Stimulated activated CD4-positive, alpha-beta T cell treated with anti-CD3 and anti-CD28 coated beads, Interleukin-15, amount 100 ng/mL, for 48 hours (primary cell): ENCODE measurements at regions not wholly inside any gene's neighbourhood (a gene's known extent, or its start where the extent isn't known, plus 50 kb on each side); places are given as distances from the start of the nearest gene placed in this dataset.
"Not testable (repeated sequence)": the region's sequence is repeated elsewhere in the genome, so short reads cannot be mapped to it uniquely, and the experiment has no call there.

Experiments used
- DNase-seq, 2 donors: peaks; one replicate each; pipeline ENCODE4 v3.0.0-alpha.2; 2020; ENCODE audit warnings: low read depth in 2 of 2

DNA sequence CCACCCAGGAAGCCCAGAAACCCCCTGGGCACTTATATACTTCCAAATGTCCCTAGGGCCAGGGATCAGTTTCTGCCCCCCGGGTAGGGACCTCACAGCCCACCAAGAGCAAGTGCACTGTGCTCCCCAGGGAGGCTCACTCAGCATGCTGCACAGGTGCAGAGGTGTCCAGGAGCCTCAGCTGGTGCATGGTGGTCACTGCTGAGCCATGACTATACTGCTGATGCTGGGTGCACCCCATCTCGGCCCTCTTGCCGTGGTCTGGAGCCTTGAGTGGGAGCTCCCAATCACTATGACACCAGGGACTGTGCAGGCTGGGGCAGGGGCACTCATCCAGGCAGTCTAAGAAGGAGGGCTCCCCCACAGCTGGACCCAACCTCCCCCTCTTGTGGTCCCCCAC, 617.8 kb upstream of the RAB6C start:
- no peak for DNase-seq

DNA sequence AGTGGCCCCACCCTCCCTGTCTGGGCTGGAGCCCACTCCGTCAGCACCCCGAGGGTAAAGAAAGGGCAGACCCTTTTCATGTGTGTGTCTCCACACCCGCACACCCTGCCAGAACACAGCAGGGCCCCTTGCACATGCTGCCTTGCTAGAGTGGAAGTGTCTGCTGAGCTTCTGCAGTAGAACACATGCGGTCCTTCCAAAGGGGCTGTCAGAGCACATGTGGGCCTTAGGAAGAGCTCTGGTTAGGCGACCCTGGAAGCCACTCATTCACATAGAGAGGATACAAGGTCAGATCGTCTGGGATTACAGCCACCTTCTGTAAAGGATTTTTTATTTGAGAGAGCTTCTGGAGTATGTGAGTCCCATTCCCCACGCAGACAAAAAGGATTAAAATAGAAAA, 613.2 kb upstream of the RAB6C start:
- no peak for DNase-seq

DNA sequence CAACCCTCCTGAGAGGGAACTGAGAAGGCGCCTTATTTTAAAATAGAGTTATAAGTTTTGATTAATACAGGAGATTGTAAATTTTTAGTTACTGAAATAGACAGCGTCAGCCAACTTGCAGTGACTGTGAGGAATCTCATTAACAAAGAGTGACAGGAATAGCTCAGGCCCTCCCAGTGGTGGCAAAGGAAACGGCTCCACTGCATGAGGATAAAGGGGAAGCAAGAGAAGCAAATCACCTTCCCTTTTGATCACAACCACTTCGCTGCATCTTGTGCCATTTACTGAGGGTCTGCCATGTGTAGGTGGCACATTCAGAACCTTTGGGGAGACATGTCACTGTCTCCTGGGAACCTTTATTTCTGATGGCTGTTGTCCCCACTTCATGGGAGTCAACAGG, 612.4 kb upstream of the RAB6C start:
- no peak for DNase-seq

DNA sequence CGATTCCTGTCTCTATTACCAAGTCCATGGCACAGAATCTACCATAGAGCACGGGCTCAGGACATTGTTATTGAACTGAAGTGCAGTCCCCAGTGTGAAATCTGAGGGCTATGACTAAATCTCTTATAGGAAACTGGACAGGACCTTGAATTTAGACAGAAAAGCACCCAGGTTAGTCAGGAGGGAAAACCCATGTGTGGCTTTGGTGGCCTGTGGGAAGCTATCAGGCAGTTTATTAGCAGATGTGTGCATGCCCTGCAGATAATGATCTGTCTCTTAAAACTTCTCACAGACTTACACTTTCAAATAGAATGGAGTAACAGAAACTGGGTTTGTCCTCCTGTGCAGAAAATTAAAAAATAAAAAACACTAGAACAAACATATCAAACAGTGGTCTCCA, 610.0 kb upstream of the RAB6C start:
- no peak for DNase-seq

DNA sequence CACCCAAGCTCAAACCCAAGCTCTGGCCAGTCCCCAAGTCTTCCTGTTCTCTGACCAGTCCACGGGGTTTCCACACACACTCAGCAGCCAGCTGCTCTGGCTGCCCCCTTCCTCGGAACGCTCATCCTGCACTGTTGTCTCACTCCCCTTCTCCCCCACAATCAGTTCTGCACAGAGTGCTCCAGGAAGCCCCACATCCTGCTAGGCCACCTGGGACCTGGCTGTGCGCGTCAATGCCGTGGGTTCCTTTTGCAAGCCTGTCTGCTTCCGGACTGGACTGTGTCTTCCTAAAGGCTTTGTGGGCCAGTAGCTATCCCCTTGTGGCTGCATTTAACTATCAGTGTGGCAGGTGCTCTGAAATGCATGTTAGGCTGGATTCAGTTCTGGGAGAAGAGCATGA, 605.0 kb upstream of the RAB6C start:
- no peak for DNase-seq

DNA sequence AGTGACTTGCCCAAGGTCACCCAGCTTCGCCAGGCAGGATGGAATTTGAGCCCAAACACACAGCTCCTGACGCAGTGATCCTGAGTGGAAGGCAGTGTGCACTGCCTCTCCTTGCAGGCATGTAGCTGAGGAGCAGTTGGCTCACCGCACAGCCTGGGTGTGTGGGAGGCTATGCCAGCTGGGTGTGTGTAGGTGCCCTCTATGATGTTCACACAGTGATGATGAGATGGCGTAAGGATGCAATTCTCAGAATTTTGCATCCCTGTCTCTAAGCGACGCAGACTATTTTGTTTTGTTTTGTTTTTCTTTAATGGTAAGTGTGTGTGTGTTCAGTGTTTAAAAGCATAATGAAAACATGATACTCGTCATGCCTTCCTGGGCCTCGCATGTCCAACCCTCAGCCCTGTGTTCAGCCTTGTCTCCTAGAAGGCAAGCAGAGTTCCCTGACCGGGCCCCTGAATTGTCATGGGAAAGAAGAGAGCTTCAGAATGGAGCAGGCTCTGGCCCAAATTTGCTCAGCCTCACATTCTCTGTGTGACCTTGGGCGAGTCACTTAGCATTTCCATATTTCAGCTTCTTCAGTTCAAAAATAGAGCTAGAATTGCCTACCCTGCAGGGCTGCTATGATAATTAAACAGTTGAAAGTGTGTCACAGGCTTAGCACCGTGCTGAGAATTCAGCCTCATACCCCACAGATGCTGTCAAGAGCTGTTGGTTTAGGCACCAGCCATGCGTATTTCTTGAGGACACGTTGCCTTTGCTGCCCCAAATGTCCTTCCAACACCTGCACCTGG, 603.6 kb upstream of the RAB6C start:
- DNase-seq, result no peak

DNA sequence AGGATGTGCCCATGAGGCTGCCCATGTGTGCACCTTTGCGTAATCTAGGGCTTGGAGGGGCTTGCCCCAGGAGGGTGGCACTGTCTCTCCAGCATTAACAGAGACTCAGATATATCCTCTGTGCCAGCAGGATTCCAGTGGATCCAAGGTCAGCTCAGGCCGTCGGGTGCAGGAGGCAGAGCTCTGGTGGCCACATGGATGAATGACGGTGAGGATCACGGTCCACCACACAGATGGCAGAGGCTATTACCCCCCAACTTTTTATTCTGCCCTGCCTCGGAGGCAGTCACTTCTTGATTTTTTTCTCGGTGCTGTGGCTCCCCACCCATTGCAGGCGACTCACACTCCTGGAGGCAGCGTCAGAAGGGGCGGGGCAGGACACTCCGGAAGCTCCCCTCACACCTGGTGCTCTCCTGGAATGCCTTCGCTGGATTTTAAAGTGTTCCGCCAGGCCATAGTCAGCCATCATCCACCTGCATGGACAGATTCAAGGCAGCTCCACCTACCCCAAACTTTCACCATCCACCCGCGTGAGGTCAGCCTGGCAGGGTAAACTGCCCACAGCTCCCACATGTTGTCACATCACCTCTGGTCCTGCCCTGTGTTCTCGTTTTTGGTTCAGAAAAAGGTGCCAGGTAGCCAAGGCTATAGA, 602.9 kb upstream of the RAB6C start:
- DNase-seq, result no peak

DNA sequence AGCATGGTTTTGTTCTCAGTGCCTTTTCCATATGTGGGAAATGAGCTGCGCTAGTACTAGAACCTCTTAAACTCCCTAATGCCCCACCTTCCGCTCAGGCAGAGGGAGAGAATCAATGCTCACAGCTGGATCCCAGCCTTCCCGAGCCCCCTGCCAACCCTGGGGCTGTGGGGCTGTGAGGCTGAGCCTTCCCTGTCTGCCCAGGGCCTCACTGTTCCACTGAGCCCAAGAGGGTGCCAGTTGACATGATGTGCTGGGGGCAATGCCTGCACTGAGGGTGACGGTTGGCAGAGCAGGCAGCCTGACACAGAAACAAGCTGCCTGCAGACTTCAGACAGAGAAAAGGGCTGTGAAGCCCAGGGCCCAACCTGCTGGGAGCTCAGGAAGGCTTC, 602.4 kb upstream of the RAB6C start:
- DNase-seq, result no peak

DNA sequence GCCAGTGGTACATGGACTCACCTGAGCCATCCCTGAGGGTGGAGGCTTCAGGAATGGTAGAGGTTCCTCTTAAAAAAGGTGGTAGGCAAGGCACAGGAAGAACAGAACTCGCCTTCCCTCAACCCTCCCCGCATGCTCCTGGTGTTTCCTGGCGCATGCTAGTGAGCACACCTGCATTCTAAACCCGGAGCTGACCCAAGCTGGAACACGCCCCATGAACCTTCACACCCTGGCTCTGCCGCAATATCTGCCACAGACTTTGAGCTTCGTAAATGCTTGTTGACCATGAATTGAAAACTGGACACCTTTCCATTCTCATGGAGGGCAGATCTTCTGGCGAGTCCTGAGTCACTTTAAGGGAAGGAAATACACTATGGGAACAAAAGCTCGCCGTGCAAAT, 601.3 kb upstream of the RAB6C start:
- DNase-seq, result no peak

DNA sequence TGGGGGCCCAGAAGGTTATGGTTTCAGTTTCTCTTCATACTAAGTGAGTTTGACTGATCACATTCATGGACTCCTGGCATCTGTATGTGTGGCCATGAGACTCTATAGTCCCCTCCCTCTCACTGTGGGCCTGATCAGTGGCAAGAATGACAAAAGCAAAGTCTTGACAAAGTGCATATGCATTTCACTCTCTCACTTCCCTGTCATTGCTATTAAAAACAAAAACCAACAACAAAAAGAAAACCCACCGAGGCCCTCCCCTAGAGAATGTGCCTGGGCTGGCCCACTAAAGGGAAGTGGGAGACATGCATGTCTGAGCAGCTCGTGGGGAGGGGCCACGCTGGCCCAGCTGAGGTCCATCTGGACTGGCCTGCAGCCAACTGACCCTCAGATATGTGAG, 600.1 kb upstream of the RAB6C start:
- no peak for DNase-seq

DNA sequence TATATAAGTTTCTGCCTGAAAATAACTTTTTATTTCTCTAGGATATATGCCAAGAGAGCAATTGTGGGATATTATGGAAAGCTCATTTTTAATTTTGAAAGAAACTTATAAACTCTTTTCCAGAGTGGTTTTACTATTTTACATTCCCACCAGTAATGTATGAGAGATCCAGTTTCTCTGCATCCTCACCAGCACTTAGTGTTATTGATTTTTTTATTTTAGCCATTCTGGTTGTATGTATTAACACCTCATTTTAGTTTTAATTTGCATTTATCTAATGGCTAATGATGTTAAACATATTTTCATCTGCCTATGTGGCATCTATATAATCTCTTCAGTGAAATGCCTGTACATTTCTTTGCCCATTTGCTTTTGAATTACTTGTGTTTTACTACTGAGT, 597.7 kb upstream of the RAB6C start:
- DNase-seq, result no peak

DNA sequence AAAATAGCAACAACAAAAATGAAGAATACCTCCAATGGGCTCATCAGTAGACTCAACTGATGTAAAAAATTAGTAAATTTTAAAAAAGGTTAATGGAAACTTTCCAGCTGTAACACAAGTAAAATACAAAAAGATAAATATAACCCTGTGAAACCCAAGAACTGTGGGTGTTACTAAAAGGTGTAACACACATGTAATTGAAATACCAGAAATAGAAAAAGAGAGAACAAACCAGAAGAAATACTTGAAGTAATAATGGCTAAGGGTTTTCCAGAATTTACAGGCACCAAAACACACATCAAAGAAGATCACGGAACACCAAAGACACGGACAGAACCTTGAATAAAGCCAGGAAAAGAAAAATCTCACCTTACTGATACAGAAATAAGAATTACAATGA, 590.6 kb upstream of the RAB6C start:
- DNase-seq, result no peak

DNA sequence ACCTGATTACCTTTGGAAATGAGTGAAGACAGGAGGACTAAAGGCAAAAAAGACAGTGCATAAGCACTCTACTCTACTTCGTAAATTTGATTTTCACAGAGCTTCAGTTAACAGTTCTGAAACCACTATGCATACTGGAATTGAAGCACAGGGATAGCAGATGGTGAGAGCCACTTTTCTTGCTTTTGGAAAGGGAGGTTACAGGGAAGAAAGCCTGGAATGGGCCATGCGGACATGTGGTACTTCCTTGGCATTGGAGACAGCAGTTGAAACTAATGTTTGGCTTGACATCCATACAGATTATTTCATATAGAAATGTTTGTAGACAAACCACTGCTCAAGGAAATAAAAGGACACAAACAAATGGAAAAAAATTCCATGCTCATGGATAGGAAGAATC, 585.6 kb upstream of the RAB6C start:
- DNase-seq, result no peak

DNA sequence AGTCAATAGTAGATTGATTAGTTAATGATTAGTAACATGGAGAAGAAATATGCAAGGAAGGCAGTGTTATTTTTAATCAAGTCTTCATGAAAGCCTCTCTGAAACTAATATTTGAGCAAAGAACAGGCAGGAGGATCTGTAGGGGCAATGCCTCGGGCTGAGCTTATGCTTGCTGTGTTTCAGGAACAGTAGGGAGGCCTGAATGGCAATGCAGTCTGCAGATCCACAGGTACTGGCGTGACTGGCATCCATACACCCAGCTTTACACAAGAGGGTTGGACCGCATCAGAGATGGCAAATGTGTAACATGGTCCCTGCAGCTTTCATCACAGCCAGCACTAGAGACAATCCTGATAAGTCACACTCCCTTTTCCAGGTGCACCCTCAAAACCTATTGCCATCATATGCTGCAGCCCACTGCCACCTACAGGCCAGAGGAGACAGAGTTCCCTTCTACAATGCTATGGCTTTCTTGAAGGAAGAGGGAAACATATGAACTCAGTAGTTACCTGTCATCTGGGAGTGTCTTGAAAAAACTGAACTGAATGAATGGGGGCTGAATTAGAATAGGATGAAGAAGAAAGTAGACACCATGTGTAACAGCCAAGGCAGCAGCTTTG, 582.4 kb upstream of the RAB6C start:
- DNase-seq, result no peak

DNA sequence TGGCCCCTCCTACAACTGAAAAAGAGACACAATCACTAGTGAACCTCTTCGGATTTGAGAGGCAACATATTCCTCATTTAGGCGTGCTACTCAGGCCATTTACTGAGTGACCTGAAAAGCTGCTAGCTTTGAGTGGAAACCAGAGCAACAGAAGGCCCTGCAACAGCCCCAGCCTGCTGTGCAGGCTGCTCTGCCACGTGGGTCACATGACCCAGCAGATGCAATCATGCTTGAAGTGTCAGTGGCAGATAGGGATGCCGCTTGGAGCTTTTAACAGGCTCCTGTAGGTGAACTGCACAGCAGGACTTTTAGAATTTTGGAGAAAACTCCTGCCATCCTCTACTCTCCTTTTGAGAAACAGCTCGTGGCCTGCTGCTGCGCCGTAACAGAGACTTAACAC, 578.6 kb upstream of the RAB6C start:
- no peak for DNase-seq

DNA sequence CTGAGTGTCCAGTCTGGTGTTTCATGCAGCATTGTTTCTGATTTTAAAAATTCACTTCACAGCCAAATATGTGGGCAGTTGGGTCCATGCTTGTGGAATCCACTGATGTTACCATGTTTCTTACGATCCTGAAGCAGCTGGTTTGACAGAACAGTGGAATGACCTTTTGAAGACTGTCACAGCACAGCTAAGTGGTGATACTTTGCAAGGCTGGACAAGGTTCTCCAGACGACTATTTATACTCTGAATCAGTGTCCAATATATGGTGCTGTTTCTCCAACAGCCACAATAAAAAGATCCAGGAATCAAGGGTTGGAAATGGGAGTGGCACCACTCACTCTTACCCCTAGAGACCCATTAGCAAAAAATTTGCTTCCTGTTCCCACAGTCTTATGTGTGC, 577.4 kb upstream of the RAB6C start:
- no peak for DNase-seq

DNA sequence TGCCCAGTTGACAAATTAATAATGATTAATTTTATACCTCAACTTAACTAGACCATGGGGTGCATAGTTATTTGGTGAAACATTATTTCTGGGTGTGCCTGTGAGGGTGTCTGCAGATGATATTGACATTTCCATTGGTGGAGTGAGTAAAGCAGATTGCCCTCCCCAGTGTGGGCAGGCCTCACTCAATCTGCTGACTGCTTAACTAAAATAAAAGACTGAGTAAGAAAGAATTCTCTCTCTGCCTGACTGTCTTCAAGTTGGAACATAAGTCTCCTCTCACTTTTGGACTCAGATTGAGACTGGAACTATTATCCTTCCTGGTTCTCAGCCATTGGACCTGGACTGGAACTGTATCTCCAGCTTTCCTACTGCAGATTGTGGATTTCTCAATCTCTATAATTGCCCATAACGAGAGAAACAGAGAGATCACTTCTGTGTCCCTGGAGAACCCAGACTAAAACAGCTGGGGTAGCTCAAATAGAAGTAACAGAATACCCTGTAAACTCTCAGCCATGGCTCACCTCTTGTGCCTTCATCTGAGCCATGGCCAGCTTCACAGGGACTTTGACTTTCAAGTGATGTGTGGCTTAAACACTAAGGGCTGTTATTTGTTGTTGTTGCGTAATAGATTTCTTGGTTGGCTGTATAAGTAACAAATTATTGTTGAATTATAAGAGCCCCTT, 575.3 kb upstream of the RAB6C start:
- no peak for DNase-seq

DNA sequence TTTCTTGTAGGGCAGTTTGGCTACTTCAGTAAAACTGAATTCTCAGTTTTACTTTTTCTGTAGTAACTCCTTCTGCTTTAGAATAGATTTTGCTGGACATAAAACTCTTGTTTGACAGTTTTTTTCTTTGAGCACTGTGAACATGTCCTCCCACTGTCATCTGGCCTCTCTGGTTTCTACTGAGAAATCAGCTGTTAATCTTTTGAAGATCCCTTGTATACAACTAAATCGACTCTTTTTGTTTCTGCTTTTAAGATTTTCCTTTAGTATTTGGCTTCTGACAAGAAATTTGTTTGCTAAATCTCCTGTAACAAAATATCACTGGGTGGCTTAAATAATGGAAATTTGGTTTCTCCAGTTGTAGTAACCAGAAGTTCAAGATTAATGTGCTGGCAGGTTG, 570.9 kb upstream of the RAB6C start:
- DNase-seq, result no peak

DNA sequence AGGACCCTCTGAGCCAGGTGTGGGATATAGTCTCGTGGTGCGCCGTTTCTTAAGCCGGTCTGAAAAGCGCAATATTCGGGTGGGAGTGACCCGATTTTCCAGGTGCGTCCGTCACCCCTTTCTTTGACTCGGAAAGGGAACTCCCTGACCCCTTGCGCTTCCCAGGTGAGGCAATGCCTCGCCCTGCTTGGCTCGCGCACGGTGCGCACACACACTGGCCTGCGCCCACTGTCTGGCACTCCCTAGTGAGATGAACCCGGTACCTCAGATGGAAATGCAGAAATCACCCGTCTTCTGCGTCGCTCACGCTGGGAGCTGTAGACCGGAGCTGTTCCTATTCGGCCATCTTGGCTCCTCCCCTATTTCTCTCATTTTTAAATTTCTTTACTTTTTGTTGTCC, 562.4 kb upstream of the RAB6C start:
- DNase-seq, result not testable (repeated sequence)

DNA sequence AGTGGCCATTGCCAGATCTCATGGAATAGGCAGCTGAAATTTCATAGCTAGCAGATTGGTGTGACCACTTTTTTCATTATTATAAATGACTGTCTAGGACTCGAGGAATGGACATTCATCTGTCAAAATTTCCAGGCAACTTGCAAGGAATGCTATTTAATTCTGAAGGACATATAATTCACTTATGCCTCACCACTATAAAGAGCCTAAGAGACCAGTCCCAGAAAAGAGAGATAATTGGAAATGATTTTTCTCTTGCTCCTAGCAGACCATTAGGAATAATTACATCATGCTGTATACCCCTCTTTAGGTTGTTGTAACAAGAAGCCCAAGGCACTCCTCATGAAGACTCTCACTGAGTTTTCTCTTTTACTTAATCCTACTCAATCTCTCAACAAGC, 557.4 kb upstream of the RAB6C start:
- no peak for DNase-seq

DNA sequence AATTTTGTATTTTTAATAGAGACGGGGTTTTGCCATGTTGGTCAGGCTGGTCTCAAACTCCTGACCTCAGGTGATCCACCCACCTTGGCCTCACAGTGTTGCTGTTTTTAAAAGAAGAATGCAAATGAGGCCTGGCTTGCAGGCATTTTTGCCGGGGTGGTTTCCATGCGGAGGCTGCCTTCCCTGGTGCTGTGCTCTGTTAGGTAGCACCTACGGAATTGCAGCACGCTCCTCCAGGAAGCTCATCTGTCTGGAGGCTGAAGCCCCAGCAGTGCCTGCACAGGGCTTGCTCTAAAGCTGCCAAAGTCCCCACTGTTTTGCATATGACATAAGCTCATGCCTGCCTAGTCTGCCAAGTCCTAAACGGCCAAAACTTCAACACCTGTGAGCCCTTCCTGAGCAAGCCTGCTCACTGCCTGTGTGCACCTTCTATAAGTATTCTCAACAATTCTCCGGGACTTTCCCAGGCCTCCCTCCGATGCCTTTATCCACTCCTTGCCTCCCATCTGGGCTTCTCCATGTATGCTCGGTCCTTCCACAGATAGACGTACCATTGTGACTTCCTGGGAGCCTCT, 551.3 kb upstream of the RAB6C start:
- no peak for DNase-seq

DNA sequence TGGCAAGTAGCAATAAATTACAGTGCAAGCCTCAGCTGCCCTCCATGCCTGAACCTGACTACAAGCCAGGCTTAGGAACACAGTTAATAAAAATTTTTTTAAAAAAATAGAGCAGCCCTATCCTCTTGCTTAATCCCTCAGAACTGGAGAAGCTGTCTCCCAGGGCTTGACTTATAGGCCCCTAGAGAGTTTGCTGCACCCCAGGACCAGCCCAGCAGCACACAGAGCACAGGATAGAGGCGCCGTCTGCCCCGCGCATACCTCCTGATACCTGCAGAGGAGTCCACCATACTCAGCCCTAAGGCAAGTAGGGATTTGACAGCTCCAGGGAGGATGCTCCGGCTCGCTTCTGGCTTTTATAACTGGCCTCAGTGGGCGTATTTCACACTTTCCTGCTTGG, 548.6 kb upstream of the RAB6C start:
- DNase-seq, result no peak
